Stimulated activated CD4-positive, alpha-beta T cell treated with anti-CD3 and anti-CD28 coated beads, TNF-alpha, amount 100 ng/mL, for 4 hours (primary cell): ENCODE measurements at regions not wholly inside any gene's neighbourhood (a gene's known extent, or its start where the extent isn't known, plus 50 kb on each side); places are given as distances from the start of the nearest gene placed in this dataset.

Source experiments
- DNase-seq, 3 experiments: peaks; one replicate each; pipeline ENCODE4 v3.0.0-alpha.2; 2020; ENCODE audit warnings: low read depth in 3 of 3

GRCh38 chr21:43364261-43364510 is 62.7 kb downstream of the SIK1 start:
- no peak for DNase-seq

GRCh38 chr21:43363506-43364260 is 63.2 kb downstream of the SIK1 start:
- no peak for DNase-seq

- no peak for DNase-seq
Observed at GRCh38 chr21:43362915-43363314, 64.0 kb downstream of the SIK1 start.

- peak; percentile 39 to 70 (median 69) for DNase-seq
Observed at GRCh38 chr21:43362321-43362791, 64.6 kb downstream of the SIK1 start.

GRCh38 chr21:43361493-43362296 is 65.2 kb downstream of the SIK1 start:
- DNase-seq = peak in 2 of 3 experiments; percentile 10 to 13

GRCh38 chr21:43361127-43361492 is 65.8 kb downstream of the SIK1 start:
- no peak for DNase-seq

GRCh38 chr21:43360441-43361126 is 66.3 kb downstream of the SIK1 start:
- no peak for DNase-seq

GRCh38 chr21:43358940-43359822 is 67.8 kb downstream of the SIK1 start:
- no peak for DNase-seq

- no peak for DNase-seq
Observed at GRCh38 chr21:43357715-43358430, 69.1 kb downstream of the SIK1 start.

- no peak for DNase-seq
Observed at GRCh38 chr21:43355925-43356289, 71.0 kb downstream of the SIK1 start.

DNA sequence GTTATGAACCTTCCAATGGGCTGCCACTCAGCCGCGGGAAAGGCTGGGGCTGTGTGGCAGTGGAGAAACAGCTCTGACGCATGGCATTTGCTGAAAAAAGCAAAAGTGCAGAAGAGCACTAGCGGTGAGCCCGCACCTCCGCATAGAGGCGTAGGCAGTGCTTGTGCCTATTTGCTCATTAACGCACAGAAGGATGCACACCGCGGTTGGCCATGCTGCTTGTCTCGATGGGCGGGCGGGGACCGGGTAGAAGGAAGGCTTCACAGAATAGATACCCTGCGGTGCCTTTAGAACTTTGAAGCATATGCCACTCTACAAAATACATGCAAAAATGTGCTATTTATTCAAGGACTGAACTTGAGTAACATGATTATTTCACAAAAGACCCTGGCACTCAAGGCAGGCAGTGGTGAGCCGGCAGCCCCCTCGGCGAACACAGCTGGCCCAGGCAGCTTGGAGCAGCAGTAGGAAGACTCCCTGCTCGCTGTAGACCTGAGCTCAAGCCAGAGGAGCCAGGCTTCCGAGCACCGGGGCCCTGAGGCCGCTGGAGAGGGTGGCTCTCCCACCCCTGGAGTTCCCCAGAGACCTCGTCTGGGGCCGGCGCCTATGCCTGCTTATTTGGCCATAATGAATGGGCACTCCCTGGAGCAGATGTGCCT is 71.5 kb downstream of the SIK1 start:
- no peak for DNase-seq

DNA sequence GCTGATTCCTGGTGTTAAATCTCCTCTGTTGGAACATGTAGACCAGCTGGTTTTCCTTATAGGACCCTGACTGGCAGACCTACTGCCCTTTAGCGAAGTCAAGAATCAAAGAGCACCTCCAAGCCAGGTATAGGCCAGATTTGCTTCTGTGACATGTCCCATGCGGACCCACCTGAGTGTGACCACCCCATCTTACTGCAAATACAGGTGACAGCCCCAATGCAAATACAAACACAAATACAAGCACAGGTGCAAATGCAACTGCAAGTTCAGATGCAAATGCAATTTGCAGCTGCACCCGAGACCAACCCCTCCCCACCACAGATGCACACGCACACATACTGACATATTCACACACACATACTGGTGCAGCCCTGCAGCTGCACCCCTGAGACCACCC is 72.3 kb downstream of the SIK1 start:
- DNase-seq = no peak

DNA sequence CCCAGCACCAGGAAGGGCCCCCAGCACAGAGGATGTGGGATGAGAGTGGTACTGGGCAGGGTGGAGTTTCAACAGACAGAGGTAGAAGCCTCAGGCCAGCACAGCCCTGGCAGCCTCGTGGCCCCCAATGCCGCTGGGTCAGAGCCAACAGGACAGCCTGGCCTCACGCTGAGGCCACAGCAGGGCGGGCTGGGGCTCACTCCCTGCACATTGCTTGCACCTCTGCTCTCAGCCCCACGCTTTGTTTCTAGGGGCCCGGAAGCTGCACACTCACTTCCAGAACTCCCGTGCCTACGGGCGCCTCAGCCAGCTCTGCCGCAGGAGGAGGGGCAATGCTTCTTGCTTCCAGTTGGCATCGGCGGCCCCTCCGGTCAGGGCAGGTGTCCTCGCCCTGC is 72.9 kb downstream of the SIK1 start:
- DNase-seq = no peak

- DNase-seq = no peak
Observed at GRCh38 chr21:43353282-43354025, 73.5 kb downstream of the SIK1 start.

GRCh38 chr21:43352568-43353281 is 74.2 kb downstream of the SIK1 start:
- no peak for DNase-seq

DNA sequence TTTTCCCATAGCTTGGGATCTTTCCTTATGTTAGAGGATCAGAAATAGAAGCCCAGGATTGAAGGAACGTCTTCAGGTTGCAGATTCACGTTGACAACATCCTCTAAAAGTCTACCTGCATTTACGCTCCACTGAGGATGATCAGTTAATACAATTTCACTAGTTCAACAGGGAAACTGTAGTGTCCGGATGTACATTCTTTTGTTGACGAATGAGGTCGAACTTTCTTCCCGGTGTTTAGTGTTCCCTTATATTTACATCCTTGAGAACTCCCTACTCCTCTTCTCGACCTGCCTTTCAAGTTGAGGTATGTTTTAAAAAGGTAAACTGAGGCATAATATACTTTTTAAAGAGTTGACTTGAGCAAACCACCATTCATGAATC is 74.8 kb downstream of the SIK1 start:
- DNase-seq = no peak

DNA sequence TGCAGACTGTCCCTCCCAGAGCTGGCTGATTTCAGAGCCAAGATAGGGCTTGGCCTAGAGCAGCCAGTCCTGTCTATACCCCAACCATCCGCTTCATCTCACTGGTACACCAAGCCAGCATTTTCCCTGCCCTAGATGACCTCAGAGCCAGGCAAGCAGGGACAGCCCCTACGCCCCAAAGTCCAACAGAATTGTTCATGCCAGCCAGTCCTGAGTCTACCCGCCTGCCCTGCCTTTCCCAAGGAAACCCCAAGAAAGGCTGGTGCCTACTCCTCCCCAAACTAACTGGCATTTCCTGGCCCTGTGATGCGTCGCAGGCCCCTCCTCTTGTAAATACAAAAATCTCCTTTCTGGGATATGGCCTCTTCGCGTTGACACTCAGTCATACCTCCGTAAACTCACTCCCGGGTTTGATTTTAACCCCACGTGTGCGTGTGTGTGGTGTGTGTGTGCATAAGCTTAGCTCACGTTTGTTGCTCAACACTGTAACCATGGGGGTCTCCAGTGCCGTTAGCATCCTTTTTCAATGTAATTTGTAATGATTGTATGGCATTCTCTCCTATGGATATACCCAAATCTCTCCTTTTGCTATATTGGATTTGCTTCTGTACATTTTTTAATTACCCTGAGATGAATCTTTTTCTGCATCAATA is 75.3 kb downstream of the SIK1 start:
- DNase-seq = no peak

- DNase-seq = no peak
Observed at GRCh38 chr21:43349644-43350043, 77.3 kb downstream of the SIK1 start.

DNA sequence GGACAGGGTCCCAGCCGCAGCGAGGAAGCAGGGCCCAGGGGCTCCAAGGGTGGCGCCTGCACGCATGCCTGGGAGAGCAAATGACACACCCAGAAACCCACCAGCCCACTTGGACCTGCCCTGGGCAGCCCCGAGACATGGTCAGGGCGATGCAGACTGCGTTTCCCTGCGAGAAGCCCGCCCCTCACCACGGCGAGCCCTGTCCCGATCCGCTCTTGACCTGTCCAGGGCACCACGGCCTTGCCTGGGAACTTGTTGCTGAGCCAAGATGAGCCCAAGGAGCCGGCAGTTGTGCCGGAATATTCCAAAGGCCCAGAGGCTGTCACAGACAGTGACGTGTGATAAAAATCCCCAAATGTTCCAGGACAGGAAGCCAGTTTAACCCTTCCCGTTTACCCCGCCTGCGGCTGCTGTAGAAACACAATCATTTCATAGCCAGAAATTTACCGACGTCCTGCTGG is 78.1 kb downstream of the SIK1 start:
- DNase-seq = no peak
